LHCN-M2 (cell line): ENCODE measurements at regions not wholly inside any gene's neighbourhood (a gene's known extent, or its start where the extent isn't known, plus 50 kb on each side); places are given as distances from the start of the nearest gene placed in this dataset.

ENCODE experiments used
- DNase-seq: peaks from one replicate; pipeline ENCODE4 v3.0.0-alpha.2; 2012; ENCODE audit warnings: low read depth

- no peak for DNase-seq
Observed at GRCh38 chr6:47932575-47932974, 150.7 kb downstream of the OPN5 start.

DNA sequence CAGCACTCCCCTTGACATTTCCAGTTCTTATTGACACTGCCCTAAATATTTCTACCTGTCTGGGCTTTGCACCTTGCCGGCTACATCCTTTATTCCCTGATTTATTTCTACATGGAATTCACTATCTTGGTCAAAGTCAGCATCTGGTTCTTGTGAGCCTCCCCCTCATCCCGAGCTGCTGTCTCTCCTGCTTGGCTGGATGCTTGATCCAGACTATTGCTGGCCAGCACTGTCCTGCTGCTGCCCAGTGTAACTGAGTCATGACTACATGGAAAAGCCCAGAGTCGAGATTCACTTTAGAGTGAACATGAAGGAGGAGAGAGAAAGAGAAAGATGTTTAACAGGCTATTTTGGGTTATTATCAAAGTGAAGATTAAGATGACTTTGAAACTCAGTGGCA is 142.2 kb downstream of the OPN5 start:
- DNase-seq: no peak

DNA sequence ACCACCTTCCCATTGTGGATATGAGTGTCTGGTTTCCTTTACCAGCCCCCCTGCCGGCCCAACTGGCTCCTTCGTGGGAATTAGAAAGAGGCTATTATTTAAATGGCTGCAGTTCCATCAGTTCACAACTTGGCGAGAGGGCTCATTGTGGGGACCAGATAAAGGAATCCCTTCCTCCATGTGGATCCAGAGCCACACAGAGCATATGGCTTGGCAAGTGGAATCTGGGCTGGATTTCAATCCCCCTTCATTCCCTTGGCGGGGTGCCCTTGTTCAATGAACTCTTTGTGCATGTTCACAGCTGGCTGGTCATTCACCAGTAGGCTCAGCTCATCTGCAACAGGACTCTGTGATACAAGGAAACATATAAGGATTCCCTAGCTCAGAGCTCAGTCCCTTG is 140.6 kb downstream of the OPN5 start:
- peak; percentile 7 for DNase-seq

GRCh38 chr6:47919875-47920274 is 138.0 kb downstream of the OPN5 start:
- DNase-seq: no peak

- DNase-seq: no peak
Observed at GRCh38 chr6:47917811-47918210, 136.0 kb downstream of the OPN5 start.

GRCh38 chr6:47917202-47917601 is 135.4 kb downstream of the OPN5 start:
- DNase-seq: no peak

- DNase-seq: no peak
Observed at GRCh38 chr6:47915017-47915416, 133.2 kb downstream of the OPN5 start.

DNA sequence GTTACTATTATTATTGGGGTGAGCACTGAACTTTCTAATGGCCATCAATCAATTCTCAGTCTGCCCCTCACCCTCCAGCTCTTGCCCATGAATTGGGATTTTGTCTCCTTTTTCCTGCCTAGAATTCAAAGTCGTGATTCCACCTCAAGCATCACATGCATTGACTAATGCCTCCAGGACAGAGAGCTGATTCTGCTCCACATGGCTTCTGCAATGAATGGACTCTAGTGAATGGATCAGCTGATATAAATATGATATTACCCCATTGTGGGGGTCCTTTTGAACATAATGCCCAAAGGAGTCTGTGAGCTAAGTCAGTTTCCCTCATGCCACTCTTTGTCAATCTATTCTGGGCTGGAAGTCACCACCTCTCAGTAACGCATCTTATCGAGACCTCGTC is 126.4 kb downstream of the OPN5 start:
- no peak for DNase-seq

DNA sequence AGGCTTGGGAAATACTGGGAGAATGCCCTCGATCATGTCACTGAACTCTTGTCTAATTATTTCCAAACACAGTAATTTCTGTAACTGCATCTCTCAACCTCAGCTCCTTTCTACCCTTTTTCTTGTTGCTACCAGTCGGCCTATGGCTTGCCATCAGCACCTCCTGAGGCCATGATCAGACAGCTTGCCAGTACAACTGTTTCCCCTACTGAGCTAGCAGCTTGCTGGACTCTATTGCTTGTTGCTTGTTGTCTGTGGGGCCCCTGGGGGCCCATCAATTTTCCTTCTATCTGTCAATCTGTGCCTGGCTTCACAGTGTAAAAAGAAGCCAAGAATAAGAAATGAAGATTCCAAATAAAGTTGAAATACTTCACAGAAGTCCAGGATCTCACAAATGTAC is 123.9 kb downstream of the OPN5 start:
- no peak for DNase-seq

- peak; percentile 18 for DNase-seq
Observed at GRCh38 chr6:47897247-47897646, 115.4 kb downstream of the OPN5 start.

DNA sequence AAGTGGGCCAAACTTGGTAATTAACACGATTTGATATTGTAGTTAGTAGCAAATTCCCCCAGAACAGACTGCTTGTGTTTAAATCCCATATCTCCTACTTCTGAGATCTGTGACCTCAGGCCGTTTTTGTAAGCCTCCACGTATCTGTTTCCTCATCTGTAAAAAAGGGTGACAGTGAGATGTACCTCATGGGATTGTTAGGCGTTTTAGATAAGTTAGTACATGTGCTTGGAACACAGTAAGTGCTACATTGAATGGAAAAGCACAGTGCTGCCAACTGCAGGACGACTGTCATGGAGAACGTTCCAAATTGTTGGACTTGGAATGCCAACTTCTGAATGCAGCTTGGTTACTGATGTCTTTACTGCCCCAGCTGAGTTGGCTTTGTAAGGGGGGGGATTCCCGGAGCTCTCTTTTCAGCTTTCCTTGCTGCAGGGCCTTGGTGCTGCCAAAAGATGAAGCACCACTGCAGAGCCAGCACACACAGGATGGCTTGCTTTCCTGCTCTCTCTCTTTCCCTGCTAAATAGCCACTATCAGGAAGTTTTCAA is 108.6 kb downstream of the OPN5 start:
- no peak for DNase-seq

DNA sequence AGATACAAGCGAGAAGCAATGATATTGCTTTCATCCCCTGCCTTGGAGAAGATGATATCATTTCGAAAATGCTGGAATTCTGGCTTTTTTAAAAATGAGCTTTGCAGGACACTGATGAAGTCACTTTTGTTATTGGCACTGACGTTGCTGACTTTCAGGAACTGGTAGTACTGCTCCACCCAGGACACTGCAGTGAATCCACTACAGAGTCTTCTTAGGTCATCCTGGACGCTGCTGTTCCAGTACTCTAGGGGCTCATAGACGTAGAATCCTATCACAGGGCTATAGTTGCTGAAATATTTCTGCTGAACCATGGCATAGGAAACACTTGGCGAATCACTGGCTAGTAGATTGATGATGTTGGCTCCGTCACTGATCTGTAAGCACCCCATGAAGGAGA is 97.2 kb downstream of the OPN5 start:
- no peak for DNase-seq
